ENCODE measurements at regions not wholly inside any gene's neighbourhood (a gene's known extent, or its start where the extent isn't known, plus 50 kb on each side); places are given as distances from the start of the nearest gene placed in this dataset.

DNA sequence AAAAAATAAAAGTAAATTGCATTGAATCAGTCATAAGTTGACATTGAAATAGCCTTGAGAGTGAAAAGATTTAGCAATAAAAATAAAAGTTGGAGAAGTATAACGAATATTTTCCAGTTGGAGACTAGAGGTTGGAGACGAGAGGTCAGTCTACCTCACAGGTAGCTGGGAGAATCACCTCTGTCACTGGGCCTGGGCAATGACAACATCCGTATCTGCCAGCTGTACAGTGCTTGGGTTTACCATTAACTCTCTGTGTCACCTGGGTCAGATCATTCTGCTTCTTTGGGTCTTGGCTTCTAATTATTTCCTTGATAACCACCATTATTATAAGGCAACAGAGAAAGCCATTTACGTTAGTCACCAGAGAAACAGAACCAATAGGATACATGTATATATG, 62.0 kb upstream of the STEAP4 start:
- no peaks in the 10 kb centered on the region for H3K27me3 Mint-ChIP-seq
- Histone ChIP-seq H3K27me3 (ENCODE audit: control insufficient read depth in 1 of 2, insufficient read depth in 2 of 2, low read length in 2 of 2) (no peaks in the 10 kb centered on the region), H3K27ac (ENCODE audit: low read depth in 1 of 2, low read length in 2 of 2) (no peak overlapping the region), H3K9me3 (ENCODE audit: control insufficient read depth in 1 of 2, insufficient read depth in 1 of 2, low read length in 2 of 2) (no peaks in the 10 kb centered on the region), H3K4me3 (ENCODE audit: low read length) (no peak overlapping the region), H3K4me1 (ENCODE audit: insufficient read depth, low read length) (no peaks in the 10 kb centered on the region), H3K36me3 (ENCODE audit: insufficient read depth, low read length) (no peaks in the 10 kb centered on the region)
- ATAC-seq (ENCODE audit: poor library complexity) (no peak), DNase-seq (no peak)
- no peaks in the 10 kb centered on the region for H3K36me3 Mint-ChIP-seq (ENCODE audit: low read depth)
- TF ChIP-seq, protein P1, sequence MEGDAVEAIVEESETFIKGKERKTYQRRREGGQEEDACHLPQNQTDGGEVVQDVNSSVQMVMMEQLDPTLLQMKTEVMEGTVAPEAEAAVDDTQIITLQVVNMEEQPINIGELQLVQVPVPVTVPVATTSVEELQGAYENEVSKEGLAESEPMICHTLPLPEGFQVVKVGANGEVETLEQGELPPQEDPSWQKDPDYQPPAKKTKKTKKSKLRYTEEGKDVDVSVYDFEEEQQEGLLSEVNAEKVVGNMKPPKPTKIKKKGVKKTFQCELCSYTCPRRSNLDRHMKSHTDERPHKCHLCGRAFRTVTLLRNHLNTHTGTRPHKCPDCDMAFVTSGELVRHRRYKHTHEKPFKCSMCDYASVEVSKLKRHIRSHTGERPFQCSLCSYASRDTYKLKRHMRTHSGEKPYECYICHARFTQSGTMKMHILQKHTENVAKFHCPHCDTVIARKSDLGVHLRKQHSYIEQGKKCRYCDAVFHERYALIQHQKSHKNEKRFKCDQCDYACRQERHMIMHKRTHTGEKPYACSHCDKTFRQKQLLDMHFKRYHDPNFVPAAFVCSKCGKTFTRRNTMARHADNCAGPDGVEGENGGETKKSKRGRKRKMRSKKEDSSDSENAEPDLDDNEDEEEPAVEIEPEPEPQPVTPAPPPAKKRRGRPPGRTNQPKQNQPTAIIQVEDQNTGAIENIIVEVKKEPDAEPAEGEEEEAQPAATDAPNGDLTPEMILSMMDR (IDR thresholded peaks at IDR 0.05) = no peak
- no peak overlapping the region for H3K4me3 Mint-ChIP-seq
- no peak overlapping the region for H3K27ac Mint-ChIP-seq
- CTCF ChIA-PET = no interaction called here
- no peaks in the 10 kb centered on the region for H3K9me3 Mint-ChIP-seq
- no peaks in the 10 kb centered on the region for H3K4me1 Mint-ChIP-seq (ENCODE audit: low read depth)
- POLR2A ChIA-PET = no interaction called here
- intact Hi-C loops (cut with DNase I, micrococcal nuclease) = no loop called here

DNA sequence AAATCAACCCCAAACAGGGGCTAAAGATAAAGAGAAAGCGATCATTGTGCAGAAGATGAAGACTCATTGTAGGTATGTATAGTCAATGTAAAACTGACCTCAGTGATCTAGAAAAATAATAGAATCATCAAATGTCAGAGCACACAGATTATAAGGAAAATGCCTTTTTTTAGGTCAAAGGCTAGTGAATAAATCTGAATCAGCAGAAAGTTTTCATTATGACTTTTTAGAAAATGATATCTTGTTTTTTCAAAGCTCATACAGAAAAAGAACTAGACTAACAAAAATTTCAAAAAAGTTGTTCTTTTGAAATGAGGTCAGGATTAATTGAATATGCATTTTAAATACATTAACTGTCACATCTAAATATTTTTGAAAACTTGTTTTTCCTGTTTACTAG, 60.2 kb upstream of the STEAP4 start:
- H3K27ac Mint-ChIP-seq = no peak overlapping the region
- DNase-seq = no peak
- POLR2A ChIA-PET = no interaction called here
- no peaks in the 10 kb centered on the region for H3K36me3 Mint-ChIP-seq (ENCODE audit: low read depth)
- no peaks in the 10 kb centered on the region for H3K4me1 Mint-ChIP-seq (ENCODE audit: low read depth)
- no peaks in the 10 kb centered on the region for H3K9me3 Mint-ChIP-seq
- intact Hi-C loops (cut with DNase I, micrococcal nuclease) = no loop called here
- H3K4me1 ChIP-seq (ENCODE audit: insufficient read depth, low read length) = no peaks in the 10 kb centered on the region
- no peak overlapping the region for H3K4me3 Mint-ChIP-seq
- H3K9me3 ChIP-seq (ENCODE audit: control insufficient read depth in 1 of 2, insufficient read depth in 1 of 2, low read length in 2 of 2) = no peaks in the 10 kb centered on the region
- no peaks in the 10 kb centered on the region for H3K36me3 ChIP-seq (ENCODE audit: insufficient read depth, low read length)
- ATAC-seq (ENCODE audit: poor library complexity) = no peak
- no peak overlapping the region for H3K4me3 ChIP-seq (ENCODE audit: low read length)
- H3K27me3 ChIP-seq (ENCODE audit: control insufficient read depth in 1 of 2, insufficient read depth in 2 of 2, low read length in 2 of 2) = no peaks in the 10 kb centered on the region
- H3K27me3 Mint-ChIP-seq = no peaks in the 10 kb centered on the region
- H3K27ac ChIP-seq (ENCODE audit: low read depth in 1 of 2, low read length in 2 of 2) = no peak overlapping the region
- TF ChIP-seq, protein P1 (IDR thresholded peaks at IDR 0.05) = no peak
- CTCF ChIA-PET = no interaction called here

DNA sequence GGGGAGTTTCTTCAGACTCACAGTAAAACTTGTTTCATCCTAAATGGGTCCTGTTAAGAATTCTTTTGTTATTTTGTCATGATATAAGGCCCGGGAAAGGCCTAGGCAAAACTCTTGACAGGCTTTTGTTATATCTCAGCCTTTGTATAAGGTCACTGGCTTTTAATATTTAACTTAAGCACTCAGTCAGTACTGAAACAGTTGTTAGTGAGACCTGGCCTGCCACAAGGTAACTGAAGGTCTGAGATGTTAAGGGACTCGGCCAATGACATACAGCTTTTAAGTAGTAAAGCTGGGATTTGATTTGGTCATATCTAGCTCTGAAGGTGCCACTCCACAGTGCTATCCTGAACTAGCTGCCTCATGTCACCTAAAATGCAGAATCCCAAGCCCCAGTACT, 57.2 kb upstream of the STEAP4 start:
- intact Hi-C loops (cut with DNase I, micrococcal nuclease) = no loop called here
- TF ChIP-seq, protein P1 (IDR thresholded peaks at IDR 0.05) = no peak
- Histone ChIP-seq H3K36me3 (ENCODE audit: insufficient read depth, low read length) (no peaks in the 10 kb centered on the region), H3K27me3 (ENCODE audit: control insufficient read depth in 1 of 2, insufficient read depth in 2 of 2, low read length in 2 of 2) (no peaks in the 10 kb centered on the region), H3K4me1 (ENCODE audit: insufficient read depth, low read length) (no peaks in the 10 kb centered on the region), H3K9me3 (ENCODE audit: control insufficient read depth in 1 of 2, insufficient read depth in 1 of 2, low read length in 2 of 2) (no peaks in the 10 kb centered on the region), H3K27ac (ENCODE audit: low read depth in 1 of 2, low read length in 2 of 2) (no peak overlapping the region), H3K4me3 (ENCODE audit: low read length) (no peak overlapping the region)
- ChIA-PET POLR2A (no interaction called here), CTCF (interaction anchor here (0.6 kb wide), 1 partner anchor 905 kb away, joined by 3 read pairs; no protein-coding TSS in a partner anchor)
- Mint-ChIP-seq H3K4me3 (no peak overlapping the region), H3K36me3 (ENCODE audit: low read depth) (no peaks in the 10 kb centered on the region), H3K27me3 (peaks cover 14% of the 10 kb centered on the region), H3K4me1 (ENCODE audit: low read depth) (no peaks in the 10 kb centered on the region), H3K9me3 (no peaks in the 10 kb centered on the region), H3K27ac (no peak overlapping the region)
- DNase-seq (no peak), ATAC-seq (ENCODE audit: poor library complexity) (no peak)
